ENCODE measurements at regions not wholly inside any gene's neighbourhood (a gene's known extent, or its start where the extent isn't known, plus 50 kb on each side); places are given as distances from the start of the nearest gene placed in this dataset.

DNA sequence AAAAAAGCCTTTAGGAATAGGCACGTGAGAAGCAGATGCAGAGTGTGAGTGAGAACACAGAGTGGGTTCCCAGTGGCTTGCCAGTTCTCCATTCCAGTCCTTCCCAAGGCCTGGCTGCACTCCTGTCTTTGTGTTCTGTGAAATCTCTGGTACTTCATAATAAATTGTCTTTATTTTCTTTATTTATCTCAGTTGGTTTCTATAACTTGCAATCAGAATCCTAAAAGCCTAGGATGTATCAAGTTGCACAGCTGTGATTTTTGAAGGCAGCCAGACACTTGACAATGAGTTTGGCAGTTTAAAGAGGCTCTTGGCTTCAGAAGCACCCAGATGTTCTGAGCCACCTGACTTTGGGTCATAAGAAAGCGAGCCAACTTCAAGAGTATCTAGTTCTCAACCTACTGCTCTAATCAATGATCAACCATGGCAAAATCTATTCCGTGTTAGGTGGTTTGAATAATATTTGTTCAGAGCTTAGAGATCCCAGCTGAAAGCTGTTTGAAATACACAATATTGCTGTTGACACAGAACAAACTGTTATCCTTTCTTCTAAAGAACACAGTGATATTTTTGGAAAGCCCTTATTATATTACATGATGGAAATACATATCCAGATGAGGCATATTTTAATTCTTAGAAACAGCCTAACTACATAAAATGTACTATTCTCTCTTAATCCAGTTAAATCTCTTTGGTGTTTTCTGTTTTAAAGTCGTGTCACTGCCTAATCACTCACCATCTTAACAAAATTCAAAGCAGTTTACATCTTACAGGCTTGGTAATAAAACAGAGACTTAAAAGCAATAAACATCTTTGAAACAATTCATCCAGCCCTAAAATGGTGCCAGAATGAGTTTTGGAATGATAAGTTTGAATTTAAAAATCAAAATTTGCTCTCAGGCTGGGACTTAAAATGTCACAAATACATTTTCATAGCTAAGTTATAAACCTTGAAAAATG lies 483.0 kb upstream of the NBEA start:
- Histone ChIP-seq H3K4me3 (replicated peaks; ENCODE audit: insufficient read depth, low read length) (no peak overlapping the region), H3K27me3 (ENCODE audit: insufficient read depth, poor library complexity, severe bottlenecking) (no peaks in the 10 kb centered on the region), H3K27ac (replicated peaks) (peak overlapping the region; percentile 56)
- DNase-seq (ENCODE audit: low read depth in 1 of 2, low spot score in 1 of 2): no peak
- TF ChIP-seq GABPA (IDR thresholded peaks at IDR 0.05; ENCODE audit: low read depth): no peak
- TF ChIP-seq, protein P1, sequence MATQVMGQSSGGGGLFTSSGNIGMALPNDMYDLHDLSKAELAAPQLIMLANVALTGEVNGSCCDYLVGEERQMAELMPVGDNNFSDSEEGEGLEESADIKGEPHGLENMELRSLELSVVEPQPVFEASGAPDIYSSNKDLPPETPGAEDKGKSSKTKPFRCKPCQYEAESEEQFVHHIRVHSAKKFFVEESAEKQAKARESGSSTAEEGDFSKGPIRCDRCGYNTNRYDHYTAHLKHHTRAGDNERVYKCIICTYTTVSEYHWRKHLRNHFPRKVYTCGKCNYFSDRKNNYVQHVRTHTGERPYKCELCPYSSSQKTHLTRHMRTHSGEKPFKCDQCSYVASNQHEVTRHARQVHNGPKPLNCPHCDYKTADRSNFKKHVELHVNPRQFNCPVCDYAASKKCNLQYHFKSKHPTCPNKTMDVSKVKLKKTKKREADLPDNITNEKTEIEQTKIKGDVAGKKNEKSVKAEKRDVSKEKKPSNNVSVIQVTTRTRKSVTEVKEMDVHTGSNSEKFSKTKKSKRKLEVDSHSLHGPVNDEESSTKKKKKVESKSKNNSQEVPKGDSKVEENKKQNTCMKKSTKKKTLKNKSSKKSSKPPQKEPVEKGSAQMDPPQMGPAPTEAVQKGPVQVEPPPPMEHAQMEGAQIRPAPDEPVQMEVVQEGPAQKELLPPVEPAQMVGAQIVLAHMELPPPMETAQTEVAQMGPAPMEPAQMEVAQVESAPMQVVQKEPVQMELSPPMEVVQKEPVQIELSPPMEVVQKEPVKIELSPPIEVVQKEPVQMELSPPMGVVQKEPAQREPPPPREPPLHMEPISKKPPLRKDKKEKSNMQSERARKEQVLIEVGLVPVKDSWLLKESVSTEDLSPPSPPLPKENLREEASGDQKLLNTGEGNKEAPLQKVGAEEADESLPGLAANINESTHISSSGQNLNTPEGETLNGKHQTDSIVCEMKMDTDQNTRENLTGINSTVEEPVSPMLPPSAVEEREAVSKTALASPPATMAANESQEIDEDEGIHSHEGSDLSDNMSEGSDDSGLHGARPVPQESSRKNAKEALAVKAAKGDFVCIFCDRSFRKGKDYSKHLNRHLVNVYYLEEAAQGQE (IDR thresholded peaks at IDR 0.05; ENCODE audit: insufficient replicate concordance, low read depth): no peak
- TF ChIP-seq, protein P2, sequence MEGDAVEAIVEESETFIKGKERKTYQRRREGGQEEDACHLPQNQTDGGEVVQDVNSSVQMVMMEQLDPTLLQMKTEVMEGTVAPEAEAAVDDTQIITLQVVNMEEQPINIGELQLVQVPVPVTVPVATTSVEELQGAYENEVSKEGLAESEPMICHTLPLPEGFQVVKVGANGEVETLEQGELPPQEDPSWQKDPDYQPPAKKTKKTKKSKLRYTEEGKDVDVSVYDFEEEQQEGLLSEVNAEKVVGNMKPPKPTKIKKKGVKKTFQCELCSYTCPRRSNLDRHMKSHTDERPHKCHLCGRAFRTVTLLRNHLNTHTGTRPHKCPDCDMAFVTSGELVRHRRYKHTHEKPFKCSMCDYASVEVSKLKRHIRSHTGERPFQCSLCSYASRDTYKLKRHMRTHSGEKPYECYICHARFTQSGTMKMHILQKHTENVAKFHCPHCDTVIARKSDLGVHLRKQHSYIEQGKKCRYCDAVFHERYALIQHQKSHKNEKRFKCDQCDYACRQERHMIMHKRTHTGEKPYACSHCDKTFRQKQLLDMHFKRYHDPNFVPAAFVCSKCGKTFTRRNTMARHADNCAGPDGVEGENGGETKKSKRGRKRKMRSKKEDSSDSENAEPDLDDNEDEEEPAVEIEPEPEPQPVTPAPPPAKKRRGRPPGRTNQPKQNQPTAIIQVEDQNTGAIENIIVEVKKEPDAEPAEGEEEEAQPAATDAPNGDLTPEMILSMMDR (IDR thresholded peaks at IDR 0.05; ENCODE audit: insufficient read depth, low read length): no peak
- TF ChIP-seq POLR2AphosphoS5 (IDR thresholded peaks at IDR 0.05; ENCODE audit: low read depth): no peak
- no peak for TF ChIP-seq SPI1 (IDR thresholded peaks at IDR 0.05; ENCODE audit: borderline replicate concordance, low read depth)

DNA sequence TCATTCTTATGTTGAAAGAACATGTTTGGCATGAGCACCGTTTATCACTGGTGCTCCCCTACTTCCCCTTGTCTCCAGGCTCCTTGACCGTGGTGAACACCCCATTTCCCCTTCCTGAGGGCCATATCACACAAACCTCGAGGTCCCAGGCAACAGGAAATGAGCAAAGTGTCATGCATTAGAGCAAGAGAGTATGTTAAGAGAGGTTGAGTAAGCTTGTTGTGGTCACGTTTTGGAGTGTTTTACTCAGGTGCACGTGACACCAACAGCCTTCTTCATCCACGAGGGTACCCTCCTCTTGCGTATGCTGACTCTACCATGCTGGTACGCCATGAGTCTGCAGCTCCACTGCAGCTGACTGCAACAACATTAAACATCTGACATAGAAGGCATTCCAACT lies 482.2 kb upstream of the NBEA start:
- Histone ChIP-seq H3K27ac (replicated peaks) (peak overlapping the region; percentile 56), H3K27me3 (ENCODE audit: insufficient read depth, poor library complexity, severe bottlenecking) (no peaks in the 10 kb centered on the region), H3K4me3 (replicated peaks; ENCODE audit: insufficient read depth, low read length) (no peak overlapping the region)
- peak; percentile 10 to 94 for DNase-seq (ENCODE audit: low read depth in 1 of 2, low spot score in 1 of 2)
- TF ChIP-seq, protein P2 (IDR thresholded peaks at IDR 0.05; ENCODE audit: insufficient read depth, low read length): no peak
- TF ChIP-seq, protein P1 (IDR thresholded peaks at IDR 0.05; ENCODE audit: insufficient replicate concordance, low read depth): no peak
- TF ChIP-seq SPI1 (IDR thresholded peaks at IDR 0.05; ENCODE audit: borderline replicate concordance, low read depth) (peak; percentile 81), GABPA (IDR thresholded peaks at IDR 0.05; ENCODE audit: low read depth) (peak; percentile 66), POLR2AphosphoS5 (IDR thresholded peaks at IDR 0.05; ENCODE audit: low read depth) (peak; percentile 50; the same call in 1 of the 2 replicates)

DNA sequence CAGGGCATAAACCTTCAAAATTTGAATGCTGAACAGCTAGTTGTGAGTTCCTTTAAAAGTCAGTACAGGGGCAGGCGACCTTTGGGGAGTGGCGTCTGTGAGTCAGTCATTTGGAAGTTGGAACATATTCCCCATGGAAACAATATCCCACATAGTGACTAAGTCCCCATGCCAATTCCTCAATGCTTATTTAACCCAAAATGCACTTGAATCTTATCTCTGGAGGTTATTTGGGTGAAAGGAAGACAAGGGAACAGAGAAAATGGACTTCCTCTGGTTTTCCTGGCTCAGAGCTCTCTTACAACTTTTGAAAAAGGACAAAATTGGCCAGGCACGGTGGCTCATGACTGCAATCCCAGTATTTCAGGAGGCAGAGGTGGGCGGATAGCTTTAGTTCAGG lies 479.2 kb upstream of the NBEA start:
- no peak for DNase-seq (ENCODE audit: low read depth in 1 of 2, low spot score in 1 of 2)
- Histone ChIP-seq H3K4me3 (replicated peaks; ENCODE audit: insufficient read depth, low read length) (no peak overlapping the region), H3K27me3 (ENCODE audit: insufficient read depth, poor library complexity, severe bottlenecking) (no peaks in the 10 kb centered on the region), H3K27ac (replicated peaks) (no peak overlapping the region)
- TF ChIP-seq, protein P2 (IDR thresholded peaks at IDR 0.05; ENCODE audit: insufficient read depth, low read length): no peak
- TF ChIP-seq GABPA (IDR thresholded peaks at IDR 0.05; ENCODE audit: low read depth) (no peak), SPI1 (IDR thresholded peaks at IDR 0.05; ENCODE audit: borderline replicate concordance, low read depth) (no peak), POLR2AphosphoS5 (IDR thresholded peaks at IDR 0.05; ENCODE audit: low read depth) (no peak)
- TF ChIP-seq, protein P1 (IDR thresholded peaks at IDR 0.05; ENCODE audit: insufficient replicate concordance, low read depth): no peak

All from HL-60 (cell line).